Tibial artery (tissue), 4 donors: ENCODE measurements at regions not wholly inside any gene's neighbourhood (a gene's known extent, or its start where the extent isn't known, plus 50 kb on each side); places are given as distances from the start of the nearest gene placed in this dataset.
"Not testable (repeated sequence)": the region's sequence is repeated elsewhere in the genome, so short reads cannot be mapped to it uniquely, and the experiment has no call there.

Experiments used
- DNase-seq, 2 donors: peaks; one replicate each; pipeline ENCODE4 v3.0.0-alpha.2; 2019
- H3K27ac ChIP-seq, 2 donors: fragments of 200-600 bp; sonication (generic) in 1 of 2; 1 replicate in 1 of 2; 2 replicates in 1 of 2; pipeline ENCODE4 v1.5.1; 2018 to 2019; ENCODE audit warnings: mild to moderate bottlenecking in 1 of 2
- H3K27me3 ChIP-seq, 2 donors: fragments of 200-600 bp; sonication (generic) in 1 of 2; one replicate each; pipeline versions ENCODE4 v1.5.1 to v1.6.0; 2016 to 2019
- H3K36me3 ChIP-seq, 3 donors: fragments of 200-600 bp; sonication (generic) in 2 of 3; one replicate each; pipeline ENCODE4 v1.5.1; 2016 to 2019; ENCODE audit warnings: mild to moderate bottlenecking in 2 of 3
- H3K4me1 ChIP-seq, 4 donors: fragments of 200-600 bp; sonication (generic) in 2 of 4; 1 replicate in 3 of 4; 2 replicates in 1 of 4; pipeline ENCODE4 v1.5.1; 2016 to 2019
- H3K4me3 ChIP-seq, 2 donors: fragments of 200-600 bp; sonication (generic) in 1 of 2; 1 replicate in 1 of 2; 2 replicates in 1 of 2; pipeline ENCODE4 v1.5.1; 2018 to 2019; ENCODE audit warnings: mild to moderate bottlenecking in 2 of 2
- H3K9me3 ChIP-seq, 3 donors: fragments of 200-600 bp; sonication (generic) in 1 of 3; one replicate each; pipeline ENCODE4 v1.5.1; 2016 to 2019
- CTCF ChIP-seq, 2 experiments: fragments of 200-600 bp in 1 of 2; fragments of 450-650 bp in 1 of 2; IDR thresholded peaks; one replicate each; pipeline ENCODE4 v1.5.1; 2017 to 2019; ENCODE audit warnings: antibody characterized with exemption in 2 of 2, mild to moderate bottlenecking in 1 of 2, moderate library complexity in 1 of 2
- intact Hi-C: fragments of 100-400 bp; cut with DNase I; formaldehyde crosslinking; loops from one replicate; pipeline ENCODE4 v1.15.0; 2023; ENCODE audit warnings: low total_unique reads

- Histone ChIP-seq H3K4me3 (no peak overlapping the region), H3K4me1 (no peaks in the 10 kb centered on the region), H3K27ac (no peak overlapping the region), H3K9me3 (peaks cover 0 to 4% (median 0%) of the 10 kb centered on the region in 3 donors), H3K27me3 (no peaks in the 10 kb centered on the region), H3K36me3 (no peaks in the 10 kb centered on the region)
- intact Hi-C loops: no loop called here
- no peak for TF ChIP-seq CTCF (IDR thresholded peaks at IDR 0.05)
- DNase-seq: no peak
These were observed 203.9 kb downstream of the MINAR1 start for GRCh38 chr15:79635897-79636561.

DNA sequence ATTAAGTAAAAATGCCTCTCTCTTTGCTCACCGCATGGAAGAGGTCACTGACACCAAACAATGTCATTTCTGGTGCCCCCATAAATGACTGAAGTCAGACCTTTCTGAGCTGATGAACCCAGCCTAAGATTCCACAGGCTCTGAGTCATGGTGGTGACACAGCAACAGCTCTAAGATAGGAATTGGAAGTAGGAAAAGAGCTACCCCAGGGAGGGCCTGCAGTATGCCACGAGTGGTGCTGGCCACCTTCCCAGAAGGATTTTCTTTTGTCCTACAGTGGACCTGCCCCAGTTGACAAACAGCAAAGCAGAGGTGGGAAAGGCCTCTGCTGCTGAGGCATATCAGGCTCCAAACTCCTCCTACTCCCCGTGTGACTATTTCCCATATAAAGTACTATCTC, 208.1 kb downstream of the MINAR1 start:
- Histone ChIP-seq H3K9me3 (peaks cover 0 to 9% (median 0%) of the 10 kb centered on the region in 3 donors), H3K4me1 (no peaks in the 10 kb centered on the region), H3K27ac (no peak overlapping the region), H3K36me3 (no peaks in the 10 kb centered on the region), H3K27me3 (no peaks in the 10 kb centered on the region), H3K4me3 (no peak overlapping the region)
- TF ChIP-seq CTCF (IDR thresholded peaks at IDR 0.05): no peak
- no peak for DNase-seq
- intact Hi-C loops: no loop called here

DNA sequence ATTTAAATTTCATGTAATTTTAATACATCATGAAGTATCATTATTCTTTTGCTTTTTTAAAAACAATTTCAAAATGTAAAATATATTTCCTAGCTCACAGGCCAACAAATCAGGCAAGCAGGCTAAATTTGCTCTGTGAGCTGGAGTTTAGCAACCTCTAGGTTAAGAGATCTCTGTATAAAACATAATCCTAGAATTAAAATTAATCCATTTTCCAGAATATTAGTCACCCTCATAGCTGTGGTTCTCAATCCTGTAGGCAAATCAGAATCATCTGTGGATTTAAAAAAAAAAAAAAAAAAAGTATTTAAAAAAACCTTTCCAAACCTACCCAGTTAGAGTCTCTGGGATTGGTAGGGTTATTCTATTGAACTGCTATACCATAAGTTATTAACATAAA, 209.7 kb downstream of the MINAR1 start:
- intact Hi-C loops: no loop called here
- no peak for TF ChIP-seq CTCF (IDR thresholded peaks at IDR 0.05)
- Histone ChIP-seq H3K9me3 (peaks cover 0 to 9% (median 4%) of the 10 kb centered on the region in 3 donors), H3K27ac (no peak overlapping the region), H3K36me3 (no peaks in the 10 kb centered on the region), H3K27me3 (no peaks in the 10 kb centered on the region), H3K4me1 (no peaks in the 10 kb centered on the region), H3K4me3 (no peak overlapping the region)
- DNase-seq: no peak

DNA sequence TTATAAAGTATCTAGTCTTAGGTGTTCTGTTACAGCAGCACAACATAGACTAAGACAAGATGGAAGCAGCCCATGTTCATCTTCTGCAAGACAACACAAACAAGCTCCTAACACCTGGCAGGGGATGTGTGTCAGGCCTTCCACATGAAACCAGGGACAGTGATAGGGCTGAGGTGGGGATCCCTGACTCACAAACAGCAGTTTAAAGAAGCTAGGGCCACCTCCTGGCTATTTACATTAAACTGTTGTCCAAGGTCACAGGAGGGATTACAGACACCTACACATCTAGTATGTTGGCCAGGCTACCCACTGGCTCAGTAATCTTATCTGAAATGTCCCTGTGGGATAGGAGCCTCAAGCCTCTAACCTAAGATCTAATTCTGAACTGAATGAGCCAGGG, 211.3 kb downstream of the MINAR1 start:
- no peak for DNase-seq
- Histone ChIP-seq H3K27me3 (no peaks in the 10 kb centered on the region), H3K9me3 (peaks cover 0 to 9% (median 4%) of the 10 kb centered on the region in 3 donors), H3K36me3 (no peaks in the 10 kb centered on the region), H3K4me3 (no peak overlapping the region), H3K4me1 (no peaks in the 10 kb centered on the region), H3K27ac (no peak overlapping the region)
- TF ChIP-seq CTCF (IDR thresholded peaks at IDR 0.05): no peak
- intact Hi-C loops: no loop called here

DNA sequence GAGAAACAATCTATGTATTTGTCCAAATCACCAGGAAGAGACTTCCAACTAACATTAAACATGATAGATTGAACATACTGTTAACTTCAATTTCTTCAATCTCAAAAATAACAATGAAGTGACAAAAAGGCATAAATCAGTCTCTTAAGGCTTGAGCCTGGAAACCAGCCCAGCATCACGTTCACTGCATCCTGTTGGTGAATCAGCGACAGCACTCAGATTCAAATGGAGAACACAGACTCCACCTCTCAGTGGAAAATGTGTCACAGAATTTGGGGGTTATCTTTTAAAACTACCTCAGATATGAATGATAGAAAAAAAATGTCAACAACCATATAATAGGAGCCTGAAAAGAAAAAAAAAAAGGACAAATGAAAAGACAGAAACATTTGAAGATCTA, 212.0 kb downstream of the MINAR1 start:
- Histone ChIP-seq H3K4me3 (no peak overlapping the region), H3K9me3 (peaks cover 0 to 9% (median 4%) of the 10 kb centered on the region in 3 donors), H3K4me1 (no peaks in the 10 kb centered on the region), H3K27ac (no peak overlapping the region), H3K27me3 (no peaks in the 10 kb centered on the region), H3K36me3 (no peaks in the 10 kb centered on the region)
- no peak for DNase-seq
- intact Hi-C loops: no loop called here
- TF ChIP-seq CTCF (IDR thresholded peaks at IDR 0.05): no peak

DNA sequence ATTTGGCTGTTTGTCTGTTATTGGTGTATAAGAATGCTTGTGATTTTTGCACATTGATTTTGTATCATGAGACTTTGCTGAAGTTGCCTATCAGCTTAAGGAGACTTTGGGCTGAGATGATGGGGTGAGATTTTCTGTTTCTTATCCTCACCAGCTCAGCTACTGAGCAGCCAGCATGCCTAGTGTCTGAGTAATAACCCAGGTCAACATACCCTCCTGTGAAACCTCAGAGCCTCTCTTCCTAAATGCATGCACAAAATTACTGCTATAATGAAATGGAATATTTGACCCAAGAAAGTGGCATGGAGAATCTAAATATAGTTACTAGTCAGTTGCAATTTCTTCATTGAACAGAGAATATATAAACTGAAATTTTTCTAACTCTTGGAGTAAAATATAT, 220.8 kb downstream of the MINAR1 start:
- H3K36me3 ChIP-seq, intact Hi-C loops: not testable (repeated sequence)

More for the DNA sequence above, 220.8 kb downstream of the MINAR1 start:
- DNase-seq, H3K9me3 ChIP-seq, H3K27me3 ChIP-seq, H3K4me1 ChIP-seq, H3K4me3 ChIP-seq, H3K27ac ChIP-seq: not testable (repeated sequence)
